Chondrocyte (in vitro differentiated cells): ENCODE measurements at regions not wholly inside any gene's neighbourhood (a gene's known extent, or its start where the extent isn't known, plus 50 kb on each side); places are given as distances from the start of the nearest gene placed in this dataset.

ENCODE experiments used
- DNase-seq: peaks from one replicate; pipeline ENCODE4 v3.0.0; 2021; ENCODE audit warnings: mixed read lengths, low spot score
- H3K27ac Mint-ChIP-seq: one replicate; pipeline ENCODE4 v1.8.0; 2021; ENCODE audit warnings: mild to moderate bottlenecking, moderate library complexity, mixed read lengths; ENCODE audit not compliant: unreplicated experiment
- H3K27me3 Mint-ChIP-seq: 2 replicates; pipeline ENCODE4 v1.8.0; 2021; ENCODE audit warnings: low read depth, mixed read lengths
- H3K36me3 Mint-ChIP-seq: 2 replicates; pipeline ENCODE4 v1.8.0; 2021; ENCODE audit warnings: low read depth, mixed read lengths
- H3K4me1 Mint-ChIP-seq: 2 replicates; pipeline ENCODE4 v1.8.0; 2021; ENCODE audit warnings: low read depth, mild to moderate bottlenecking, mixed read lengths
- H3K4me3 Mint-ChIP-seq: one replicate; pipeline ENCODE4 v1.8.0; 2021; ENCODE audit warnings: mild to moderate bottlenecking, moderate library complexity, mixed read lengths; ENCODE audit not compliant: unreplicated experiment
- H3K9me3 Mint-ChIP-seq: 2 replicates; pipeline ENCODE4 v1.8.0; 2021; ENCODE audit warnings: low read depth, mixed read lengths
- CTCF ChIP-seq: fragments of 200-600 bp; sonication (generic); IDR thresholded peaks from 2 replicates; pipeline ENCODE4 v1.5.0; 2021; ENCODE audit warnings: antibody characterized with exemption, mild to moderate bottlenecking, moderate library complexity

- no peaks in the 10 kb centered on the region for H3K9me3 Mint-ChIP-seq
- no peak for TF ChIP-seq CTCF
Measured at GRCh38 chr17:73974536-73974935, 228.9 kb upstream of the RPL38 start.

GRCh38 chr17:73976147-73976546, 227.3 kb upstream of the RPL38 start:
- Mint-ChIP-seq H3K27me3 (peaks cover 34% of the 10 kb centered on the region), H3K4me3 (no peak overlapping the region), H3K27ac (no peak overlapping the region), H3K4me1 (no peaks in the 10 kb centered on the region), H3K9me3 (no peaks in the 10 kb centered on the region), H3K36me3 (no peaks in the 10 kb centered on the region)
- DNase-seq = no peak
- TF ChIP-seq CTCF = no peak

More at GRCh38 chr17:73974536-73974935, 228.9 kb upstream of the RPL38 start:
- no peaks in the 10 kb centered on the region for H3K36me3 Mint-ChIP-seq
- no peak for DNase-seq
- peaks cover 34% of the 10 kb centered on the region for H3K27me3 Mint-ChIP-seq
- H3K27ac Mint-ChIP-seq = no peak overlapping the region
- H3K4me1 Mint-ChIP-seq = no peaks in the 10 kb centered on the region
- no peak overlapping the region for H3K4me3 Mint-ChIP-seq

- peaks cover 31% of the 10 kb centered on the region for H3K27me3 Mint-ChIP-seq
- H3K27ac Mint-ChIP-seq = no peak overlapping the region
- DNase-seq = no peak
- H3K9me3 Mint-ChIP-seq = no peaks in the 10 kb centered on the region
- no peak overlapping the region for H3K4me3 Mint-ChIP-seq
- no peaks in the 10 kb centered on the region for H3K4me1 Mint-ChIP-seq
- no peak for TF ChIP-seq CTCF
- no peaks in the 10 kb centered on the region for H3K36me3 Mint-ChIP-seq
Measured at GRCh38 chr17:73976676-73977521, 226.6 kb upstream of the RPL38 start.

- no peak for TF ChIP-seq CTCF
- H3K4me1 Mint-ChIP-seq = no peaks in the 10 kb centered on the region
- H3K27ac Mint-ChIP-seq = no peak overlapping the region
- H3K27me3 Mint-ChIP-seq = peaks cover 48% of the 10 kb centered on the region
- peaks cover 2% of the 10 kb centered on the region for H3K36me3 Mint-ChIP-seq
- DNase-seq = no peak
- H3K9me3 Mint-ChIP-seq = no peaks in the 10 kb centered on the region
- no peak overlapping the region for H3K4me3 Mint-ChIP-seq
Measured at GRCh38 chr17:73980517-73980916, 223.0 kb upstream of the RPL38 start.

- Mint-ChIP-seq H3K36me3 (peaks cover 2% of the 10 kb centered on the region), H3K27me3 (peaks cover 47% of the 10 kb centered on the region), H3K9me3 (no peaks in the 10 kb centered on the region), H3K4me1 (no peaks in the 10 kb centered on the region), H3K27ac (no peak overlapping the region), H3K4me3 (no peak overlapping the region)
- no peak for DNase-seq
- TF ChIP-seq CTCF = no peak
Measured at GRCh38 chr17:73982871-73983270, 220.6 kb upstream of the RPL38 start.
